ENCODE measurements at regions not wholly inside any gene's neighbourhood (a gene's known extent, or its start where the extent isn't known, plus 50 kb on each side); places are given as distances from the start of the nearest gene placed in this dataset.

DNA sequence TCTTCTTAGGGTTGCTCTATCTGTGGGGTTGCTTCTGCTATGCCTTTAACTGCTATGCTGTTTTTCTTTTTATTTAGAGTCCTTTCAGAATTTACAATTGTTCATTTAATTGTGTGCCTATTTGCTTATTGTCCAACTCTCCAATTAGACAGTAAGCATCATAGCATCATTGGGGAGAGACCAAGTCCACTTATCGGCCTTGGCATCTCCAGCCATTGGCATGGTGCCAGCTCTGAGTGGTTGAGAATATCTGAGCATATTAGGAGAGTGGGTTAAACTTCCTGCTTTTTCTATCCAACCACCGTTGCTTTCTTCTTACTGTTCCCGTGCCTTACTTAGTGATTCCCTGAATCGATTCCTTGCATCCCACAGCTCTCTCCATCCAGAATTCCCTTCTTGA lies 535.0 kb downstream of the AJAP1 start:
- no peak overlapping the region for H3K27ac ChIP-seq
- DNase-seq (ENCODE audit: low spot score in 2 of 2): no peak
- no peak overlapping the region for H3K4me3 ChIP-seq
- H3K4me1 ChIP-seq: no peaks in the 10 kb centered on the region
- H3K9me3 ChIP-seq: no peaks in the 10 kb centered on the region
- intact Hi-C loops (cut with DNase I): no loop called here
- no peaks in the 10 kb centered on the region for H3K27me3 ChIP-seq
- TF ChIP-seq, protein P1, sequence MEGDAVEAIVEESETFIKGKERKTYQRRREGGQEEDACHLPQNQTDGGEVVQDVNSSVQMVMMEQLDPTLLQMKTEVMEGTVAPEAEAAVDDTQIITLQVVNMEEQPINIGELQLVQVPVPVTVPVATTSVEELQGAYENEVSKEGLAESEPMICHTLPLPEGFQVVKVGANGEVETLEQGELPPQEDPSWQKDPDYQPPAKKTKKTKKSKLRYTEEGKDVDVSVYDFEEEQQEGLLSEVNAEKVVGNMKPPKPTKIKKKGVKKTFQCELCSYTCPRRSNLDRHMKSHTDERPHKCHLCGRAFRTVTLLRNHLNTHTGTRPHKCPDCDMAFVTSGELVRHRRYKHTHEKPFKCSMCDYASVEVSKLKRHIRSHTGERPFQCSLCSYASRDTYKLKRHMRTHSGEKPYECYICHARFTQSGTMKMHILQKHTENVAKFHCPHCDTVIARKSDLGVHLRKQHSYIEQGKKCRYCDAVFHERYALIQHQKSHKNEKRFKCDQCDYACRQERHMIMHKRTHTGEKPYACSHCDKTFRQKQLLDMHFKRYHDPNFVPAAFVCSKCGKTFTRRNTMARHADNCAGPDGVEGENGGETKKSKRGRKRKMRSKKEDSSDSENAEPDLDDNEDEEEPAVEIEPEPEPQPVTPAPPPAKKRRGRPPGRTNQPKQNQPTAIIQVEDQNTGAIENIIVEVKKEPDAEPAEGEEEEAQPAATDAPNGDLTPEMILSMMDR (IDR thresholded peaks at IDR 0.05): no peak
- H3K36me3 ChIP-seq: no peaks in the 10 kb centered on the region

DNA sequence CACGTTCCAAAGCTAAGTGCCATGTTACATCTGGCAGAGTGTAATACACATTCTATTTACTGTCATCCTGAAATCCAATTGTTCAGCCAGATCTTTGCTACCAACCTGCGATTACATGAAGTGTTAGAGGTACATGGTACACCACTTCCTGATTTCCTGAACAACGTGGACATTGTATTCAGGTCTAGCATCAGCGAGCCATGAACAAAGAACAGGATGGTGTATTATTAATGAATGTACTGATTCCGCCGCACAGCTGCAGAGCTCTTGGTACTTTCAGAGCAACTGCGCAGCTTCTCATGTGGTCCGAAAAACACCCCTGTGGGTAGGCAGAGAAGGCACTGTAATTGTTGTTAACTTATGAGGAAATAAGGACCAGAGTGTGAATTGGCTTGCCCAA lies 511.4 kb downstream of the AJAP1 start:
- no peak overlapping the region for H3K4me3 ChIP-seq
- TF ChIP-seq, protein P1 (IDR thresholded peaks at IDR 0.05): no peak
- no peak overlapping the region for H3K27ac ChIP-seq
- no peak for DNase-seq (ENCODE audit: low spot score in 2 of 2)
- H3K9me3 ChIP-seq: no peaks in the 10 kb centered on the region
- H3K27me3 ChIP-seq: no peaks in the 10 kb centered on the region
- intact Hi-C loops (cut with DNase I): no loop called here
- H3K4me1 ChIP-seq: no peaks in the 10 kb centered on the region
- no peaks in the 10 kb centered on the region for H3K36me3 ChIP-seq

DNA sequence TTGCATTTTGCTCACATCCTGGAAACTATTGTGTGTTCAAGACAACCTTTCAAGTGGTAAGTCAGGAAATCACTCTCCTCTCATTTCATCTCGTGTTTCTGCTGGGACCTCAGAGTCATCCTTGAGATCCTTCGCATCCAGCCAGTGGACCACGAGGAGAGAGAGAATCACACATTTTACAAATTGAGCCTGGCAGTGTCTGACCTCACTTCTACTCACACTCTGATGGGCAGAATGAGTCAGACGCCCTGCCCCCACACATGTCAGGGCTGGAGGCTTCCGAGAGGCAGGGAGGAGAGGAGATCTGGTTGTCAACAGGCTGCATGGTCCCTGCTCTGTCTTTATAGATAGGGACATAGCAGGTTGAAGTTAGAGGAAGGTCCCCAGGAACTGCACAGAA lies 509.7 kb downstream of the AJAP1 start:
- intact Hi-C loops (cut with DNase I): no loop called here
- no peaks in the 10 kb centered on the region for H3K4me1 ChIP-seq

DNA sequence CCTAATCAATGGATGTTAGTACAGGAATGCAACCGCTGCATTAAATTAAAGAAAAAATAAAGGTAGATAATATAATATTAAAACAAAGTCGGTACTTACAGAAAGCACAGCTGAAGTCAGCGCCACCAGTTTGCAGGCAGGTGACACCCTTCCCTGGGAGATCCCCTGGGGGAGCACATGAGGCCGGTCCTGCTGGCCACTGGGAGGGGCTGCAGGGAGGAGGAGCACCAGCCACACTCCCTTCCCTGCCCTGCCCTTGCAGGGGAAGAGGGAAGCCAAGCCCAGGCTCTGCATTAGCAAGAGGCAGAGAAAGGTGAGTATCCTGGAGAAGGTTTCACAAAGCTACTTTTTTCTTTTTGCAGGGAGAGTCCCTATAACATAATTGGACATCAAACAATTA lies 507.0 kb downstream of the AJAP1 start:
- H3K4me1 ChIP-seq: no peaks in the 10 kb centered on the region
- intact Hi-C loops (cut with DNase I): no loop called here
- no peaks in the 10 kb centered on the region for H3K9me3 ChIP-seq
- no peaks in the 10 kb centered on the region for H3K27me3 ChIP-seq
- no peak overlapping the region for H3K27ac ChIP-seq
- DNase-seq (ENCODE audit: low spot score in 2 of 2): no peak
- TF ChIP-seq, protein P1 (IDR thresholded peaks at IDR 0.05): no peak
- H3K4me3 ChIP-seq: no peak overlapping the region
- no peaks in the 10 kb centered on the region for H3K36me3 ChIP-seq

More for the DNA sequence above, 509.7 kb downstream of the AJAP1 start:
- TF ChIP-seq, protein P1 (IDR thresholded peaks at IDR 0.05): no peak
- Histone ChIP-seq H3K9me3 (no peaks in the 10 kb centered on the region), H3K36me3 (no peaks in the 10 kb centered on the region), H3K4me3 (no peak overlapping the region), H3K27me3 (no peaks in the 10 kb centered on the region), H3K27ac (no peak overlapping the region)
- no peak for DNase-seq (ENCODE audit: low spot score in 2 of 2)

DNA sequence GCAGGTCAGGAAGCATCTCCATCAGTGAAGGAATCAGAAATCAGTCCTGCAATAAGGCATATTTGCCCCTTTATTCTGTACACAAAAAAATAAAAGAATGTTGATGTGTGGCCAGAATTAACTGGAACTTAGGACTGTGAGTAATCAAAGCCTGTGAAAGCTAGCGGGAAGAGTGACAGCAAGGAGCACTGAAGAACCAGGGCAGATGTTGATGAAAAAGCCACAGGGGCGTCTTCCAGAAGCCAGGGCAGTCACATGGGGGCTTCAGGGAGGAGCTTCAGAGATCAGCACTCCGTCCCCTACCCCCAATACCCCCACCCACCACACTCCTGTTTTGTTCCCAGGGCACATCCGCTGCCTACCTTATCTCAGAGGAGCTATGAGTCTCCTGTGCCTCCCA lies 502.8 kb downstream of the AJAP1 start:
- H3K27ac ChIP-seq: no peak overlapping the region
- H3K4me3 ChIP-seq: no peak overlapping the region
- H3K27me3 ChIP-seq: no peaks in the 10 kb centered on the region
- H3K9me3 ChIP-seq: no peaks in the 10 kb centered on the region
- TF ChIP-seq, protein P1 (IDR thresholded peaks at IDR 0.05): no peak
- H3K36me3 ChIP-seq: no peaks in the 10 kb centered on the region
- DNase-seq (ENCODE audit: low spot score in 2 of 2): no peak
- H3K4me1 ChIP-seq: no peaks in the 10 kb centered on the region
- intact Hi-C loops (cut with DNase I): no loop called here

DNA sequence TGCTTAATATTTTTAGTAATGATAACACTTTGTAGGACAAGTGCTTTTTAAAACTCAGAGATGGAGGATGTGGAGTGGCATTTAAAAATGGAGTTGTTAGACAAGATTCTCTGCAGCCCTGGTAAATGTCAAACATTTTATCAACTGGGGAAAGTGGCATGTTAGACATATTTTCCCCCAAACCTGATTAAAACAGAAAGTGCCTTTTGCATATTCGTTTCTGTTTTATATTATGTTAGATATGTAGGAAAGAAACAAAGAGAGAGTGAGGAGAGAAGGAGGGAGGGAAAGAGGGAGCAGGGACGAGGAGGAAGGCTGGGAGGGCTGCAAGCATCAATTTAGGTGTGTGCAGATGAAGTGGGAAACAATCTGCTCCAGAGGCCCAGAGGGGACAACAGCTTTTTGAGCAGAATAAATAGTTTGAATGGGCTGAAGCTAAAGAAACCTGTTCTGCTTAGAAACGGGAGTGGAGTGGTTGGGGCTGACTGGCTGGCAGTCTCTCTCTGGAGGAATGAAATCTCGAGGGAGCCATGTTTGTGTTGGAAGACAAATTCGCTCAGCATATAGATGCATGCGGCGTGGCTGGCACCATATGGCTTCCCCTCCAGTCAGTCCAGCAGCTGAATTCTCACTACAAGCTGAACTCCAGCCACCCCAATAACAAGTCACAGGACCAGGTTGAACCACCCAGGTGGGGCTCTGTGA lies 502.2 kb downstream of the AJAP1 start:
- no peak overlapping the region for H3K4me3 ChIP-seq
- no peak overlapping the region for H3K27ac ChIP-seq
- intact Hi-C loops (cut with DNase I): no loop called here

More for the DNA sequence above, 502.2 kb downstream of the AJAP1 start:
- TF ChIP-seq, protein P1 (IDR thresholded peaks at IDR 0.05): no peak
- Histone ChIP-seq H3K27me3 (no peaks in the 10 kb centered on the region), H3K9me3 (no peaks in the 10 kb centered on the region), H3K4me1 (no peaks in the 10 kb centered on the region), H3K36me3 (no peaks in the 10 kb centered on the region)
- no peak for DNase-seq (ENCODE audit: low spot score in 2 of 2)
